Panc1 (cell line): ENCODE measurements at regions not wholly inside any gene's neighbourhood (a gene's known extent, or its start where the extent isn't known, plus 50 kb on each side); places are given as distances from the start of the nearest gene placed in this dataset.

Source experiments
- CTCF ChIP-seq: fragments of 450-650 bp; IDR thresholded peaks from 2 replicates; pipeline ENCODE4 v1.5.1; 2017; ENCODE audit warnings: mild to moderate bottlenecking
- REST ChIP-seq, 2 experiments: IDR thresholded peaks; 2 replicates each; pipeline ENCODE4 v1.6.1; 2011 to 2012; ENCODE audit warnings: low read depth in 2 of 2, control low read depth in 1 of 2, low read length in 1 of 2, mild to moderate bottlenecking in 1 of 2, moderate library complexity in 1 of 2; ENCODE audit not compliant: insufficient read depth in 1 of 2
- SIN3A ChIP-seq: IDR thresholded peaks from 2 replicates; pipeline ENCODE4 v1.6.1; 2012; ENCODE audit warnings: low read depth, mild to moderate bottlenecking, low read length, moderate library complexity, borderline replicate concordance; ENCODE audit not compliant: insufficient read depth
- TCF7L2 ChIP-seq: IDR thresholded peaks from 2 replicates; pipeline ENCODE4 v1.6.1; 2011; ENCODE audit warnings: mild to moderate bottlenecking, low read depth, low read length, inconsistent platforms

GRCh38 chr9:17875886-17876285 lies 297.0 kb downstream of the SH3GL2 start:
- no peak for TF ChIP-seq CTCF
- TF ChIP-seq SIN3A = no peak
- no peak for TF ChIP-seq REST (IDR thresholded peaks at IDR 0.05; ENCODE audit: insufficient read depth in 1 of 2, low read depth in 2 of 2, low read length in 1 of 2)
- TF ChIP-seq TCF7L2 = no peak
